ENCODE measurements at regions not wholly inside any gene's neighbourhood (a gene's known extent, or its start where the extent isn't known, plus 50 kb on each side); places are given as distances from the start of the nearest gene placed in this dataset.
"Not testable (repeated sequence)": the region's sequence is repeated elsewhere in the genome, so short reads cannot be mapped to it uniquely, and the experiment has no call there.

DNA sequence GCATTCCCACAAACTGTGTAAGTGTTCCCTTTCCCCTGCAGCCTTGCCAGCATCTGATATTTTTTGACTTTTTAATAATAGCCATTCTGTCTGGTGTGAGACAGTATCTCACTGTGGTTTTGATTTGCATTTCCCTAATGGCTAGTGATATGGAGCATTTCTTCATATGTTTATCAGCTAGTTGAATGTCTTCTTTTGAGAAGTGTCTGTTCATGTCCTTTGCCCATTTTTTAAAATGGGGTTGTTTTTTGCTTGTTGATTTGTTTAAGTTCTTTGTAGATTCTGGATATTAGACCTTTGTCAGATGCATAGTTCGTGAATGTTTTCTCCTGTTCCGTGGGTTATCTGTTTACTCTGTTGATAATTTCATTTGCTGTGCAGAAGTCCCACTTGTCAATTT is 492.8 kb downstream of the JRKL start:
- DNase-seq (ENCODE audit: extremely low read depth, low read depth), result not testable (repeated sequence)

- no peak for DNase-seq (ENCODE audit: extremely low read depth, low read depth)
These were observed 495.6 kb downstream of the JRKL start for GRCh38 chr11:96885405-96885804.

DNA sequence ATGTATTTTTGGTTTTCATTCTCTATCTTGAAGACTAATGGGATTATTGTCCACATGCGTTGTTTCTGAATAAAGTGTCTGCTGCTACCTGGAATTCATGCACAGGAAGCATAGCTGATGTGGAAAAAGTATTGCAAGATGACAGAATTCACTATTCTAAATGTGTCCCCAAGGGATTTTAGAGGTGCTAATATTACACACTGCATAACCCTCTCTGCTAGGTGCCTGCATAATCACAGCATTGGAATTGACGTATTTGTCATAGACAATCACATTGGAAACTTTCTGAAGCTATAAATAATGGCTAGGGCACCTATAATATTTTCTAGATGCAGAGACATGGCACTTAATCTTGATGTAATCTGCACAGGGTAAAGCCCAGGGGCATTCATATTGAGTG is 496.1 kb downstream of the JRKL start:
- no peak for DNase-seq (ENCODE audit: extremely low read depth, low read depth)

DNA sequence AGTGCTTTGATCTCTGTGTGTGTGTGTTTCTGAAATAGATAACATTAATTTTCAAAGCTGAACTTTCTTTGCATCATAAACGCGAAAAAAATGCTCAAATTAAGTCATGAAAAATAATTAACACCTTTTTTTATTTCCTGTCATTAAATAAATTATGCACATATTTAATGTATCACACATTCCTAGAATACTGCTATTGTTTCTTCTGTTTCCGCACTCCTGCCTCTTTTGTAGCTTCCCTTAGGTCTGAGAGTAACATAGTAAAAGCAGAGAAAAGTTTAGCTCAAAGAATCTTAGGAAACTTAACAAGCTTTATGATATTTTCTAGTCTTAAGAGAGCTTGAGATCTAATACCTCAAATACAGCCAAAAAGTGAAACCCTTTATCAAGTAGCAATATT is 504.2 kb downstream of the JRKL start:
- DNase-seq (ENCODE audit: extremely low read depth, low read depth), result no peak

DNA sequence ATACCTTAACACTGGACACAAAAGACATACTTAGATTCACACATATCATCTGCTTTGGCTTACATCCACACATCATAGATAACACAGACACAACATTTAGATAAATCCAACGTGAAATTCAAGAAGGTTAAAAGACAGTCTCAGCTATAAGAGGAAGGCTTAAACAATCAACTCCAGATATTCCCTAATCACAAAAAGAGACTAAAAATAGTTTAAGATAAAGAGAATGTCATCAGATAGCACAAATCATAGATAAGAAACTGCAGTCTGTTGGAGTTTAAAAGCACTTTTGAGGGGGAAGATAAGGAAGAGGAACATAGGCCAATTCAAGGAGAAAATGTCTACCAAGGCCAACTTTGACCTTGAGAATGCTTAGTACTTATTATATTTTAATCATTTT is 504.8 kb downstream of the JRKL start:
- DNase-seq (ENCODE audit: extremely low read depth, low read depth), result no peak

DNA sequence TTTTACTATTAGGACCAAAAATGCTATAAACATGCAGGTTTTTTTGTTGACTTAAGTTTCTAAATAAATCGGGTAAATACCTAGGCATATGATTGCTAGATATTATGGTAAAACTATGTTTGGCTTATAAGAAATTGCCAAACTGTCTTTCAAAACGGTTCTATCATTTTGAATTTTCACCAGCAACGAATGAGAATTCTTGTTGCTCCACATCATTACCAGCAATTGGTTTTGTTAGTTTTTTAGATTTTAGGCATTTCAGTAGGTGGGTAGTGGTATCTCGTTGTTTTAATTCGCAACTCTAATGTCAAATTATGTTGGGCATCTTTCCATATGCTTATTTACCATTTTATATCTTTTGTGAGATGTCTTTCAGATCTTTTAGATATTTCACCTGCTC is 510.2 kb downstream of the JRKL start:
- DNase-seq (ENCODE audit: extremely low read depth, low read depth), result no peak

DNA sequence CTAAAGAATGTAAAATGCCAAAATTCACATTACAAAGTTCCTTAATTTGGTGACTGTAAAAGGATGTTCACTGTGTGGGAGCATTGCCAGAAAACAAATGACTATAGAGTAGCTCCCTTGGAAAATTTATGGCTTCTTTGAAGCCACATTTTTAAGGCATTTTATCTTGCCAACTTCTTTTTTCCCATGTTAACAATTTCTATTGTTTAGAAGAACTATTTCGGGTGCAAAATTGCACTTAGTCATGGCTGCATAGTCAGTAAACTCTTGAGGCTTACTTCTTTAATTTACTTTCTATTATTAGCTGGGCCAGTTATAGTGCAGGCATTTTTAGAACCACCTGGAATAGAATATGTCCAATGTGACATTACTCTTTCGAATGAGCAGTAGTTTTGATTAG is 515.3 kb downstream of the JRKL start:
- no peak for DNase-seq (ENCODE audit: extremely low read depth, low read depth)

DNA sequence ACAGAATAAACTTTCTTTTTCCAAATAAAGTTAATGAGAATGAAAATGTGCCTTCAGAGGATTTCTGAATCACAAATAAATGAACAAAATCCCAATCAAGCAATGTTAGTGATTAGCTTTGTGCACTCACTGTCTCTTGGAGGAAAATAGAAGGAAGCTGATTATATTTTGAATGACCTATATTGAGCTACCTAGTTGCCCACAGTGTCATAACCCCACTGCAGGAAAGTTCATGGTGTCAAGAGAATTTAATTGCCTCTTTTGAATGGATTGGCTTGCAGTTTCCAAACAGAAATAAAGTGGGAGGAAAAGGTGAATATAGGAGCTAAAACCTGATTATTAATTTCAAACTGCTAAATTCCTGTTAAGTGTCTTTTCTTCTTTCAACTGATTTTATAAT is 515.9 kb downstream of the JRKL start:
- no peak for DNase-seq (ENCODE audit: extremely low read depth, low read depth)

GRCh38 chr11:96906476-96906875 is 516.7 kb downstream of the JRKL start:
- no peak for DNase-seq (ENCODE audit: extremely low read depth, low read depth)

DNA sequence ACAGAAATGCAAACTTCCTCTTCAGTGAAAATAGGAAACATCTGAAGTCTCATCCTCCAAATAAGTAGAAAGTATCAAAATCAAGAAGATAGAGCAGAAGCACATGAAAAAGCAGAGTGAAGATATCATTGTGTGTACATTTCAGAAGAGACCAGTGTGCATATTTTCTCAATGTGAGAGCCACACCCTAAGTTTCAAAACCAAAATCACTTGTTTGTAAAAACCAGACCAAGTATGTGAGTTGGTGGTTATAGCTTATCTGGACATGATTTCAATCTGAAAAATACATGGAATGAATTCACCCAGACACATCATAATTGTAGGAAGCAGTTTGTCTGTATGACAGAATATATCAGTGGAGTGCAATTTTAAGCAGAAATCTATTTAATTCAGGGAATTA is 536.0 kb downstream of the JRKL start:
- no peak for DNase-seq (ENCODE audit: extremely low read depth, low read depth)

DNA sequence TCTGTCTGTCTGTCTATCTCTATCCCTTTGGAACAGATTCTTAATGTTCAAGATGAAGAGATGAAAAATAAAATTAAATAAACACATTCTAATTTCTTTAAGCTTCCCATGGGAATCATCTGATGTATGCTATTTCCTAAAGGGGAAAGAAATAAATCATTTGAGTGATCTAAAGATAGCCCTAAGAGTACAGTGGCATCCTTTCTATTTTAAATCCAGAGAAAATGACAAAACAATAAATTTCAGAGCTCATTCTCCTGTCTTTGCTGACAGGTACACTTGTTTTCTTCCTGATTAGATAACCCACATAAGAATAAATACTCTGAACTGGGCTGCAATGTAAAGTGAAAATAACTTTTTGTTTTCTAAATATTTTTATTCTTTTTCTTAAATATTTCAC is 550.4 kb downstream of the JRKL start:
- no peak for DNase-seq (ENCODE audit: extremely low read depth, low read depth)

- no peak for DNase-seq (ENCODE audit: extremely low read depth, low read depth)
These were observed 553.0 kb downstream of the JRKL start for GRCh38 chr11:96942855-96943254.

- no peak for DNase-seq (ENCODE audit: extremely low read depth, low read depth)
These were observed 554.2 kb downstream of the JRKL start for GRCh38 chr11:96943970-96944369.

DNA sequence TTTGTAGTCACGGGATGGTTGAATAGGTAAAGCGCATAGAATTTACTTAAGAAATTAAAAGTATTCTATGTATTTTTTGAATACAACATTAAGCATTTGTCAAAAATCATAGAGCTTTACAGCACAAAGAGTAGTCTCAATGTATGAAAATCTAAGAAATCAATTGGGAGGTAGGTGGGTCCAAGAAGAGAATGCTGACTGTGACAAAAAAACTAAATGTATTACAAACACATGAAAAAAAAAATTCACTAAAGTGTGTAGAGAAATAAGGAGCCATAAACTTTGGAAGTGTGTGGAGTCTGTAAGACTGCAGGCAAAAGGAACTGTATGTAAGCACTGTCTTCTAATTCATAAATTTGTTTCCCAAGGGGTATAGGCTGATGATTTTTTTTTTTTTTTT is 558.3 kb downstream of the JRKL start:
- DNase-seq (ENCODE audit: extremely low read depth, low read depth), result no peak

GRCh38 chr11:96949464-96949863 is 559.7 kb downstream of the JRKL start:
- no peak for DNase-seq (ENCODE audit: extremely low read depth, low read depth)

GRCh38 chr11:96954587-96955242 is 564.9 kb downstream of the JRKL start:
- DNase-seq (ENCODE audit: extremely low read depth, low read depth), result no peak

GRCh38 chr11:96960476-96960875 is 570.7 kb downstream of the JRKL start:
- DNase-seq (ENCODE audit: extremely low read depth, low read depth), result no peak

DNA sequence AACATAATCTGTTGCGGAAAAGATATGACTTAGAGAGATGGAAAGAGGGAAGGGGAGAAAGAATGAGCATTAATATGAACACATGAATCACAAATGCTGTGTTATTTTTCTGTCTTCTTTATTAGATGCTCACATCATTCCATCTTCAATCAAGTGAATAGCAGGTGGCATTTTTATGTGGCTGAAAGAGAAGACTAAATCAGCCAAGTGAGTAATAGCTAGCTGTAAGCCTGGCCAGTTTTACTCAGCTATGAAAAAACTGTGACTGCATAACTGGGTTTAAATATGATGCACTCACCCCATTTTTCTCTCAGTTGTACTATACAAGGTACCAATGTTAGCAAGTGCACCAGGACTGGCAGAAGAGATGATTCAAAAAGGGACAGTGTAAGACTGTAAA is 571.1 kb downstream of the JRKL start:
- no peak for DNase-seq (ENCODE audit: extremely low read depth, low read depth)

DNA sequence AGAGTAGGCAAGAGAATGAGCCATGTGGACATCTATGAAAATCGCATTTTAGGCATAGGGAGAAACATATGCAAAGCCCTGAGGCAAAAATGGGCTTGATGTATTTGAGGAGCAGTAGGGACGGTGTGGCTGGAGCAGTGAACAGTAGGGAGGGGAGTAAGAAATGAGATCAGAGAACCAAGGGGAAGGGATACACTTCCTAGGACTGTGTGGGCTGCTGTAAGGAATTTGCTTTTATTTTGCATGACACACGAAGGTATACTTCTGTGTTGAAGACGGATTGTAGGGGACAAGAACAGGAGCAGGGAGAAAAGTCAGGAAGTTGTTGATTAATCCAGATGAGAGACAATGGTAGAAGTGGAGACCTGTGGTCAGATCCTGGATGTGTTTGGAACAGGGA is 572.1 kb downstream of the JRKL start:
- no peak for DNase-seq (ENCODE audit: extremely low read depth, low read depth)

DNA sequence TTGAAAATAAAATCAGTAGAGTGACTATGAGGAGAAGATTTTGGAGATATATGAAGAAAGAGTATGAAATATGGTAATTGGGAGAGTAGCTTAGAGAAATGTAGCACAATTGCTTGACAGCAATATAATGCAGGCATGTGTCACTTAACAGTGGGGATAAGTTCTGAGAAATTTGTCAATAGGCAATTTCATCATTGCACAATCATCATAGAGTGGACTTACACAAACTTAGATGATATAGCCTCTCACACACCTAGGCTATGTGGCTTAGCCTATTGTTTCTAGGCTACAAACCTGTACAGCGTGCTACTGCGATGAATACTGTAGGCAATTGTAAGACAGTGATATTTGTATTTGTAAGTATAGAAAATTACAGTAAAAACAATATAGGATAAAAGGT is 573.6 kb downstream of the JRKL start:
- no peak for DNase-seq (ENCODE audit: extremely low read depth, low read depth)

- no peak for DNase-seq (ENCODE audit: extremely low read depth, low read depth)
These were observed 574.8 kb downstream of the JRKL start for GRCh38 chr11:96964661-96965060.

DNA sequence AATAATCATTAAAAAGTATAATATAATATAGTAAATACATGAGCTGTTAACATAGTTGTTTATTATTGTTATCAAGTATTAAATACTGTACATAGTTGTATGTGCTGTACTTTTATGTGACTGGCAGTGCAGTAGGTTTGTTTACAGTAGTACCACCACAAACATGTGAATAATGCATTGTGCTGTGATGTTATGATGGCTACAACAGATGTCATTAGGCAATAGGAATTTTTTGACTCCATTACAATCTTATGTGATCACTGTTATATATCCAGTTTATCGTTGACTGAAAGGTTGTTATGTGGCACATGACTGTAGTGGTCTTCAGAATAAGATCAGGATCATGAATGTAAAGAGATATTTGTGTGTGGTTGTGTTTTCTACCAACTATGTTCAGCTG is 577.8 kb downstream of the JRKL start:
- DNase-seq (ENCODE audit: extremely low read depth, low read depth), result no peak

DNA sequence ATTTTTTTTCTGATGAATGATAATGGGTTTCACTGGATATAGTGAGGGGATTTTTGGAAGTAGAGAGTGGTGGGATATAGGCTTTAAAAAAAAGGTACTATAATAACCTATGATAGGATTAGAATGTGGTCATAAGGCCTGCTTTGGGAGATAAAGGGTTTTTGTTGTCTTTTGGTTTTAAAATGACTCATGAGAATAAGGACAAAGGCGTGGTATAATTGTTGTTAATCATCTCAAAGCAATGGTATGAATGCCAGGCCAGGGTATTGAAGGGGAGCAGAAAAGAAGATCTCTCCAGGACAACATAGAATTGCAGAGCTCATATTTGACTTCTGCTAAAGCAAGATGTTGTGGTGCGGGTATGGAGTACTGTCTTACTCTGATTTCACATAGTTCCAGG is 579.4 kb downstream of the JRKL start:
- no peak for DNase-seq (ENCODE audit: extremely low read depth, low read depth)

Data from NCI-H460 (cell line).